ENCODE measurements at regions not wholly inside any gene's neighbourhood (a gene's known extent, or its start where the extent isn't known, plus 50 kb on each side); places are given as distances from the start of the nearest gene placed in this dataset.

DNA sequence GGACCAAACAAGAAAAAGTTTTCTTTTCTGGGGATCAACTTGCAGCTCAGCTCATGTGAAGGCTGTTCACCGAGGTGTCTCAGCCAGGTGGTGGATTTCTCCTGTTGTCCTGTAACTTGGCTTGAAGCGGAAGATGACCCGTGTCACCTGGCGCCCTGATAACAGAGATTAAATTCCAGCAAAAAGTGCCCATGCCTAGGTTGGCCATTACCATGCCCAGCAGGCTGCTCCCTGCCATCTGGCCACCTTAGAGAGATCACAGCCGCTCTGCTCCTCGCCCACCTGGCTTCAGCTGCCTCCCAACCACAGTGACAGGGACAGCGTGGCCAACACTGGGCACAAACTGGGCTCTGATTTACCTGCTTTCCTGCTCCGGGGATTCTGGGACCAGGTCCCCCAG, 149.5 kb downstream of the ZBTB18 start:
- H3K36me3 Mint-ChIP-seq, result no peaks in the 10 kb centered on the region
- H3K36me3 ChIP-seq (replicated peaks in 1 of 2; ENCODE audit: control insufficient read depth in 1 of 2, insufficient read depth in 2 of 2, low read length in 2 of 2), result no peaks in the 10 kb centered on the region
- TF ChIP-seq, protein P1, sequence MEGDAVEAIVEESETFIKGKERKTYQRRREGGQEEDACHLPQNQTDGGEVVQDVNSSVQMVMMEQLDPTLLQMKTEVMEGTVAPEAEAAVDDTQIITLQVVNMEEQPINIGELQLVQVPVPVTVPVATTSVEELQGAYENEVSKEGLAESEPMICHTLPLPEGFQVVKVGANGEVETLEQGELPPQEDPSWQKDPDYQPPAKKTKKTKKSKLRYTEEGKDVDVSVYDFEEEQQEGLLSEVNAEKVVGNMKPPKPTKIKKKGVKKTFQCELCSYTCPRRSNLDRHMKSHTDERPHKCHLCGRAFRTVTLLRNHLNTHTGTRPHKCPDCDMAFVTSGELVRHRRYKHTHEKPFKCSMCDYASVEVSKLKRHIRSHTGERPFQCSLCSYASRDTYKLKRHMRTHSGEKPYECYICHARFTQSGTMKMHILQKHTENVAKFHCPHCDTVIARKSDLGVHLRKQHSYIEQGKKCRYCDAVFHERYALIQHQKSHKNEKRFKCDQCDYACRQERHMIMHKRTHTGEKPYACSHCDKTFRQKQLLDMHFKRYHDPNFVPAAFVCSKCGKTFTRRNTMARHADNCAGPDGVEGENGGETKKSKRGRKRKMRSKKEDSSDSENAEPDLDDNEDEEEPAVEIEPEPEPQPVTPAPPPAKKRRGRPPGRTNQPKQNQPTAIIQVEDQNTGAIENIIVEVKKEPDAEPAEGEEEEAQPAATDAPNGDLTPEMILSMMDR (IDR thresholded peaks at IDR 0.05), result no peak

DNA sequence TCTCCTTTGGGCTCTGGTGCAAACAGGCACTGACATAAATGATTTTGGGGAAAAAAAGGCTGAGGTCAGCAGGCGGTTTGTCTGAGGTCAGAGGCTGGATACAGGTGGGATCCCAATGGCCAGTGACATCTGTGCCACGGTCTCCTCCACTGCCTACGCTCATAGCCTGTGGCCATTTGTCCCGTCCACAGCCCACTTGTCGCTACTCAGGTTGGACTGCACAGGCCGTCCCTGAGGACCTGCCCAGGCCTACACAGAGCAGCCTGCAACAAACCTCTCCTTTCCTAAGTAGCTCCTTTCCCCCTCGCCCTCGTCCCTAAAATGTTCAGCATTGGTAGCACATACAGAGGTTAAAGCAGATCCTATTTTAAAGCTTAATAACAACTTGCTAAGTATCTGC, 150.7 kb downstream of the ZBTB18 start:
- Histone ChIP-seq H4K20me1 (ENCODE audit: insufficient read depth, low read length) (no peaks in the 10 kb centered on the region), H2AFZ (ENCODE audit: insufficient read depth, low read depth, low read length, poor library complexity, severe bottlenecking) (no peak overlapping the region), H3K9ac (ENCODE audit: insufficient read depth, low read length, poor library complexity, severe bottlenecking) (no peak overlapping the region), H3K79me2 (ENCODE audit: insufficient read depth, low read length) (no peaks in the 10 kb centered on the region), H3K9me3 (replicated peaks in 1 of 2; ENCODE audit: control insufficient read depth in 1 of 2, insufficient read depth in 1 of 2, low read length in 2 of 2) (no peaks in the 10 kb centered on the region), H3K36me3 (replicated peaks in 1 of 2; ENCODE audit: control insufficient read depth in 1 of 2, insufficient read depth in 2 of 2, low read length in 2 of 2) (no peaks in the 10 kb centered on the region), H3K27me3 (ENCODE audit: control insufficient read depth in 2 of 2, insufficient read depth in 2 of 2, low read length in 2 of 2) (no peaks in the 10 kb centered on the region), H3K27ac (ENCODE audit: low read depth in 1 of 2, low read length in 2 of 2) (no peak overlapping the region), H3K4me3 (replicated peaks in 1 of 3; ENCODE audit: low read depth in 2 of 3, low read length in 3 of 3) (no peak overlapping the region), H3K4me1 (ENCODE audit: control insufficient read depth in 1 of 2, insufficient read depth in 2 of 2, low read length in 2 of 2) (no peaks in the 10 kb centered on the region), H3K4me2 (replicated peaks; ENCODE audit: extremely low read depth, low read length, poor library complexity, severe bottlenecking) (no peak overlapping the region)
- no peak for DNase-seq
- intact Hi-C loops (cut with micrococcal nuclease), result no loop called here
- 95% methylated on average over 5 of the region's 8 CpGs for WGBS (ENCODE audit: insufficient coverage)
- Mint-ChIP-seq H3K27ac (no peak overlapping the region), H3K4me3 (no peak overlapping the region), H3K27me3 (ENCODE audit: low read depth in 3 of 3) (peaks cover 0 to 2% (median 0%) of the 10 kb centered on the region in 3 donors), H3K36me3 (no peaks in the 10 kb centered on the region), H3K9me3 (no peaks in the 10 kb centered on the region), H3K4me1 (peaks cover 2% of the 10 kb centered on the region)
- TF ChIP-seq, protein P1 (IDR thresholded peaks at IDR 0.05), result no peak

More for the DNA sequence above, 149.5 kb downstream of the ZBTB18 start:
- Histone ChIP-seq H2AFZ (ENCODE audit: insufficient read depth, low read depth, low read length, poor library complexity, severe bottlenecking) (no peak overlapping the region), H3K27ac (ENCODE audit: low read depth in 1 of 2, low read length in 2 of 2) (no peak overlapping the region), H3K9ac (ENCODE audit: insufficient read depth, low read length, poor library complexity, severe bottlenecking) (no peak overlapping the region), H3K27me3 (ENCODE audit: control insufficient read depth in 2 of 2, insufficient read depth in 2 of 2, low read length in 2 of 2) (no peaks in the 10 kb centered on the region), H3K9me3 (replicated peaks in 1 of 2; ENCODE audit: control insufficient read depth in 1 of 2, insufficient read depth in 1 of 2, low read length in 2 of 2) (no peaks in the 10 kb centered on the region), H3K4me1 (ENCODE audit: control insufficient read depth in 1 of 2, insufficient read depth in 2 of 2, low read length in 2 of 2) (no peaks in the 10 kb centered on the region), H3K79me2 (ENCODE audit: insufficient read depth, low read length) (no peaks in the 10 kb centered on the region), H4K20me1 (ENCODE audit: insufficient read depth, low read length) (no peaks in the 10 kb centered on the region), H3K4me3 (replicated peaks in 1 of 3; ENCODE audit: low read depth in 2 of 3, low read length in 3 of 3) (no peak overlapping the region), H3K4me2 (replicated peaks; ENCODE audit: extremely low read depth, low read length, poor library complexity, severe bottlenecking) (no peak overlapping the region)
- no peak for DNase-seq
- 92% methylated on average over 8 of the region's 8 CpGs for WGBS (ENCODE audit: insufficient coverage)
- H3K9me3 Mint-ChIP-seq, result peaks cover 0 to 3% (median 0%) of the 10 kb centered on the region in 7 donors
- H3K4me1 Mint-ChIP-seq, result peaks cover 2% of the 10 kb centered on the region
- intact Hi-C loops (cut with micrococcal nuclease), result no loop called here
- H3K27ac Mint-ChIP-seq, result peak overlapping the region in 2 of 7 donors; percentile 18 to 65
- no peak overlapping the region for H3K4me3 Mint-ChIP-seq
- H3K27me3 Mint-ChIP-seq (ENCODE audit: low read depth in 3 of 3), result peaks cover 0 to 2% (median 0%) of the 10 kb centered on the region in 3 donors

All from CD14-positive monocyte (primary cell).